Effector memory CD4-positive, alpha-beta T cell (primary cell): ENCODE measurements at regions not wholly inside any gene's neighbourhood (a gene's known extent, or its start where the extent isn't known, plus 50 kb on each side); places are given as distances from the start of the nearest gene placed in this dataset.
"Not testable (repeated sequence)": the region's sequence is repeated elsewhere in the genome, so short reads cannot be mapped to it uniquely, and the experiment has no call there.

Experiments
- DNase-seq, 3 donors: peaks; one replicate each; pipeline ENCODE4 v3.0.0-alpha.2; 2020
- H3K27ac ChIP-seq: 2 replicates; pipeline ENCODE4 v1.7.0; 2013; ENCODE audit warnings: mild to moderate bottlenecking, low read length, moderate library complexity; ENCODE audit not compliant: insufficient read depth, poor library complexity, severe bottlenecking
- H3K27me3 ChIP-seq: replicated peaks from 2 replicates; pipeline ENCODE4 v1.7.0; 2013; ENCODE audit warnings: mild to moderate bottlenecking, low read length; ENCODE audit not compliant: insufficient read depth, control insufficient read depth, poor library complexity, severe bottlenecking
- H3K36me3 ChIP-seq: 2 replicates; pipeline ENCODE4 v1.7.0; 2013; ENCODE audit warnings: mild to moderate bottlenecking, low read length, moderate library complexity; ENCODE audit not compliant: control insufficient read depth, insufficient read depth
- H3K4me1 ChIP-seq: 2 replicates; pipeline ENCODE4 v1.7.0; 2013; ENCODE audit warnings: low read length, mild to moderate bottlenecking; ENCODE audit not compliant: control insufficient read depth, insufficient read depth, poor library complexity, severe bottlenecking
- H3K4me3 ChIP-seq: 2 replicates; pipeline ENCODE4 v1.7.0; 2013; ENCODE audit warnings: low read length, low read depth, mild to moderate bottlenecking; ENCODE audit not compliant: insufficient read depth, poor library complexity, severe bottlenecking
- H3K9me3 ChIP-seq: 2 replicates; pipeline ENCODE4 v1.7.0; 2013; ENCODE audit warnings: mild to moderate bottlenecking, low read length, moderate library complexity; ENCODE audit not compliant: control insufficient read depth

DNA sequence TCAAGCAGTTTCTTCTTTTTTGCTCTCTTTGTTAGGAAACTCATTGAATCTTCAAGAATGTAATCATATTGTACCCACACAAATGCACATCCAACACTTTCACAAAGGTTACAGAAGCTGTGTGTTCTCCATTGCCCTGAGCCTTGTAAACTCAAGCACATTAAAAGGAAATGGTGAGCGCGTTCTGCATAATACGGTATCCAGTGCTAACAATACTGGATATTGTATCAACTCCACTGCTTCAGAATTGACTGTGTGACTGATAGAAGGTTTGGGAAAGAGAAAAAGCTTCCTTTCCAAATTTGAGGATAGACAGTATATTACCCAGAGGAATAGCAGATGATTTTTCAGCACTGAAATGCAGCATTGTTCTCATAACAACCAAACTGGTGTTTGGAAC is 268.9 kb upstream of the RBMS3 start:
- Histone ChIP-seq H3K27ac (no peak overlapping the region), H3K4me3 (no peak overlapping the region), H3K4me1 (no peaks in the 10 kb centered on the region), H3K9me3 (no peaks in the 10 kb centered on the region), H3K27me3 (no peaks in the 10 kb centered on the region), H3K36me3 (no peaks in the 10 kb centered on the region)
- no peak for DNase-seq

DNA sequence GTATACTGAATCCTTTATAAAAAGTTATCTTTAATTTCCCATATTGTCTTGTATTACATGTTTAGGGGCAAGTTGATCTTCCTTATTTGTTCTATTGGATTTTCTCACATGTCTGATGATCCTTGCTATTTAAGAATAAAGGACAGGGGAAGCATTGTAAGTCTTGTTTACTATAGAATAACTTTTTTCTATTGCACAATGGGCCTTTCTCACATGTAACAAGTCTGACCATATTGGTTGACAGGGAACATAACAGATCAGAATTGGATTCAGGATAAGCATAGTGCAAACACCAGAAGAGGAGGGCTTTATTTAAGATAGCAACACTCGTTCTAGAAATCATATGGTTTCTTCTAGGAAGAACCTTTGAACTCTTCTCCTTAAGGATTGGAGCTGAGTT is 257.9 kb upstream of the RBMS3 start:
- Histone ChIP-seq H3K9me3 (no peaks in the 10 kb centered on the region), H3K27ac (no peak overlapping the region), H3K27me3 (no peaks in the 10 kb centered on the region), H3K4me1 (no peaks in the 10 kb centered on the region), H3K36me3 (no peaks in the 10 kb centered on the region), H3K4me3 (no peak overlapping the region)
- DNase-seq = no peak

- no peak overlapping the region for H3K27ac ChIP-seq
- DNase-seq = no peak
- no peaks in the 10 kb centered on the region for H3K36me3 ChIP-seq
These were observed 254.6 kb upstream of the RBMS3 start for GRCh38 chr3:29026286-29026685.

DNA sequence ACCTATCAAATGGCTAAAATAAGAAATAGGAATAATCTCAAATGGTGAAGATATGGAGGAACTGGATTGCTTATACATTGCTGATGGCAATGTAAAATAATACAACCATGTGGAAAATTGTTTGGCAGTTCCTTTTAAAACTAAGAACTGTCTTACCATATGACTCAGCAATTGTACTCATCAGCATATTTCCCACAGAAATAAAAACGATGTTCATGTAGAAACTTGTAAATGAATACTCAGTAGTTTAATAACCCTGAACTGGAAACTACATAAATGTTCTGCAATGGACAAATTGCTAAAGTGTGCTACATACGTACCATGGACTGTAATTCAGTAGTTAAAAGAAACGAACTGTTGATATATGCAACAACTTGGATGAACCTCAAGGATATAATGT is 253.9 kb upstream of the RBMS3 start:
- H3K4me3 ChIP-seq = no peak overlapping the region
- H3K27me3 ChIP-seq = no peaks in the 10 kb centered on the region
- no peaks in the 10 kb centered on the region for H3K36me3 ChIP-seq
- no peak overlapping the region for H3K27ac ChIP-seq
- H3K4me1 ChIP-seq = no peaks in the 10 kb centered on the region
- no peaks in the 10 kb centered on the region for H3K9me3 ChIP-seq
- no peak for DNase-seq

More at GRCh38 chr3:29026286-29026685, 254.6 kb upstream of the RBMS3 start:
- Histone ChIP-seq H3K27me3 (no peaks in the 10 kb centered on the region), H3K4me1 (no peaks in the 10 kb centered on the region), H3K9me3 (no peaks in the 10 kb centered on the region), H3K4me3 (no peak overlapping the region)

DNA sequence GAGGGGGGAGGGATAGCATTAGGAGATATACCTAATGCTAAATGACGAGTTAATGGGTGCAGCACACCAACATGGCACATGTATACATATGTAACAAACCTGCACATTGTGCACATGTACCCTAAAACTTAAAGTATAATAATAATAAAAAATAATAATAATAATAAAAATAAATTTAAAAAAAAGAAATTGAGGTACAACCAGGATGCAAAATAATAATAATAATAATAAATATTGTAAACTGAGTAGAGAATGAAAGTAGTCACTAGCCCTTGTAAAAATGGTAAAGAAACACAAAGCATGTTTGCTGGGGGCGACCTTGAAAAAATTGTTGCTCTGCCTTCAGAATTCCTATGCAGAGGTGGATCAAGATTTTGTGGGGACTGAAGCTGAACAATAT is 249.7 kb upstream of the RBMS3 start:
- not testable (repeated sequence) for H3K9me3 ChIP-seq, H3K36me3 ChIP-seq, DNase-seq, H3K27me3 ChIP-seq, H3K4me1 ChIP-seq, H3K4me3 ChIP-seq, H3K27ac ChIP-seq

GRCh38 chr3:29033511-29033910 is 247.4 kb upstream of the RBMS3 start:
- Histone ChIP-seq H3K9me3 (no peaks in the 10 kb centered on the region), H3K4me3 (no peak overlapping the region), H3K27me3 (no peaks in the 10 kb centered on the region), H3K27ac (no peak overlapping the region), H3K4me1 (no peaks in the 10 kb centered on the region), H3K36me3 (no peaks in the 10 kb centered on the region)
- DNase-seq = no peak

DNA sequence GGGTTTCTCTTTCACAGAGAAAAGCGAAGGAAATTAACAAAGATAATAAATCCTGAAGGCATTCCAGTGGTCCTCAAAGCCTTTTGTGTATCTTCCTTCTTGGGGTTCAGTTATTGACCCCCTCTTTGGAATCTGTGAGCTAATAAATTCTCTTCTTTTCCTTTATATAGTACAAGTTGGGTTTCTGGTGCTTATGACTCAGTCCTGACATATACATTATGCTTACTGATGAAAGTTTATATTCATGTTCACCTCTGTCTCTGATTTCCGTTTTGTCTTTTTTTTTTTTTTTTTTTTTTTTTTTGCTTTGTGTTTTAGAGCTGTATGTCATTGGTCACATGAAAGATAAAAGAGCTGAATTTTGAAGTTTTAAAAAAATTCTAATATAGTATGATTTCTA is 230.7 kb upstream of the RBMS3 start:
- Histone ChIP-seq H3K36me3 (no peaks in the 10 kb centered on the region), H3K27ac (no peak overlapping the region), H3K9me3 (no peaks in the 10 kb centered on the region), H3K27me3 (no peaks in the 10 kb centered on the region), H3K4me3 (no peak overlapping the region), H3K4me1 (no peaks in the 10 kb centered on the region)
- no peak for DNase-seq

- no peaks in the 10 kb centered on the region for H3K9me3 ChIP-seq
- H3K4me1 ChIP-seq = no peaks in the 10 kb centered on the region
- DNase-seq = no peak
- no peak overlapping the region for H3K4me3 ChIP-seq
- no peaks in the 10 kb centered on the region for H3K36me3 ChIP-seq
- no peaks in the 10 kb centered on the region for H3K27me3 ChIP-seq
- H3K27ac ChIP-seq = no peak overlapping the region
These were observed 223.5 kb upstream of the RBMS3 start for GRCh38 chr3:29057326-29057725.

GRCh38 chr3:29064085-29064484 is 216.8 kb upstream of the RBMS3 start:
- no peak overlapping the region for H3K27ac ChIP-seq
- H3K4me3 ChIP-seq = no peak overlapping the region
- no peak for DNase-seq
- H3K27me3 ChIP-seq = no peaks in the 10 kb centered on the region
- H3K9me3 ChIP-seq = no peaks in the 10 kb centered on the region
- H3K4me1 ChIP-seq = no peaks in the 10 kb centered on the region
- H3K36me3 ChIP-seq = no peaks in the 10 kb centered on the region

- Histone ChIP-seq H3K4me1 (no peaks in the 10 kb centered on the region), H3K27me3 (no peaks in the 10 kb centered on the region), H3K9me3 (no peaks in the 10 kb centered on the region), H3K4me3 (no peak overlapping the region), H3K36me3 (no peaks in the 10 kb centered on the region), H3K27ac (no peak overlapping the region)
- no peak for DNase-seq
These were observed 215.6 kb upstream of the RBMS3 start for GRCh38 chr3:29065211-29065785.

GRCh38 chr3:29067007-29067406 is 213.9 kb upstream of the RBMS3 start:
- Histone ChIP-seq H3K27me3 (no peaks in the 10 kb centered on the region), H3K27ac (no peak overlapping the region), H3K4me3 (no peak overlapping the region), H3K9me3 (no peaks in the 10 kb centered on the region), H3K4me1 (no peaks in the 10 kb centered on the region), H3K36me3 (no peaks in the 10 kb centered on the region)
- DNase-seq = no peak
